H9 (cell line): ENCODE measurements at regions not wholly inside any gene's neighbourhood (a gene's known extent, or its start where the extent isn't known, plus 50 kb on each side); places are given as distances from the start of the nearest gene placed in this dataset.

Experiments used
- DNase-seq: peaks from one replicate; pipeline ENCODE4 v3.0.0-alpha.2; 2017
- H2AFZ ChIP-seq: one replicate; pipeline ENCODE4 v1.6.1; 2013; ENCODE audit warnings: mild to moderate bottlenecking, low read length, control low read depth, moderate library complexity
- H2AK5ac ChIP-seq: 2 replicates; pipeline ENCODE4 v1.6.1; 2013; ENCODE audit warnings: low read length, control low read depth, mixed read lengths; ENCODE audit not compliant: insufficient read length
- H2BK120ac ChIP-seq: one replicate; pipeline ENCODE4 v1.6.1; 2013; ENCODE audit warnings: low read depth, mild to moderate bottlenecking, low read length, control low read depth, inconsistent platforms; ENCODE audit not compliant: poor library complexity, severe bottlenecking
- H2BK12ac ChIP-seq: 2 replicates; pipeline ENCODE4 v1.6.1; 2013; ENCODE audit warnings: low read length, control low read depth, mixed read lengths, low read depth; ENCODE audit not compliant: insufficient read length
- H2BK15ac ChIP-seq: 2 replicates; pipeline ENCODE4 v1.6.1; 2013; ENCODE audit warnings: low read depth, low read length, control low read depth
- H2BK20ac ChIP-seq: one replicate; pipeline ENCODE4 v1.6.1; 2013; ENCODE audit warnings: low read depth, mild to moderate bottlenecking, low read length, control low read depth, inconsistent platforms; ENCODE audit not compliant: poor library complexity, severe bottlenecking
- H2BK5ac ChIP-seq: 2 replicates; pipeline ENCODE4 v1.6.1; 2013; ENCODE audit warnings: low read length, control low read depth, mixed read lengths; ENCODE audit not compliant: insufficient read length
- H3K14ac ChIP-seq: 2 replicates; pipeline ENCODE4 v1.6.1; 2013; ENCODE audit warnings: low read length, control low read depth; ENCODE audit not compliant: insufficient read depth
- H3K18ac ChIP-seq: 2 replicates; pipeline ENCODE4 v1.6.1; 2013; ENCODE audit warnings: low read depth, mild to moderate bottlenecking, mixed read lengths, low read length, control low read depth; ENCODE audit not compliant: insufficient read length
- H3K23ac ChIP-seq: 2 replicates; pipeline ENCODE4 v1.6.1; 2013; ENCODE audit warnings: low read length, control low read depth, mixed read lengths, low read depth; ENCODE audit not compliant: insufficient read length
- H3K23me2 ChIP-seq: 2 replicates; pipeline ENCODE4 v1.6.1; 2013; ENCODE audit warnings: low read depth, mild to moderate bottlenecking, mixed read lengths, low read length, control low read depth; ENCODE audit not compliant: insufficient read length, poor library complexity, severe bottlenecking
- H3K27ac ChIP-seq: 2 replicates; pipeline ENCODE4 v1.5.1; 2013; ENCODE audit warnings: low read length, control low read depth, mixed read lengths, low read depth; ENCODE audit not compliant: insufficient read length
- H3K27me3 ChIP-seq: 2 replicates; pipeline ENCODE4 v1.6.1; 2013; ENCODE audit warnings: low read length, control low read depth, inconsistent platforms; ENCODE audit not compliant: insufficient read depth
- H3K4ac ChIP-seq: 2 replicates; pipeline ENCODE4 v1.6.1; 2013; ENCODE audit warnings: low read depth, mild to moderate bottlenecking, control low read depth, inconsistent platforms, low read length, moderate library complexity
- H3K4me1 ChIP-seq: 2 replicates; pipeline ENCODE4 v1.6.1; 2013; ENCODE audit warnings: low read length, control low read depth, inconsistent platforms; ENCODE audit not compliant: insufficient read depth
- H3K4me2 ChIP-seq: 2 replicates; pipeline ENCODE4 v1.6.1; 2013; ENCODE audit warnings: low read length, control low read depth, mixed read lengths; ENCODE audit not compliant: insufficient read length, insufficient read depth
- H3K56ac ChIP-seq: 2 replicates; pipeline ENCODE4 v1.6.1; 2013; ENCODE audit warnings: low read depth, mild to moderate bottlenecking, mixed read lengths, low read length, control low read depth; ENCODE audit not compliant: insufficient read length
- H3K79me1 ChIP-seq: 2 replicates; pipeline ENCODE4 v1.6.1; 2013; ENCODE audit warnings: low read depth, mild to moderate bottlenecking, moderate library complexity, low read length, control low read depth, inconsistent platforms; ENCODE audit not compliant: insufficient read depth, poor library complexity, severe bottlenecking
- H3K79me2 ChIP-seq: 2 replicates; pipeline ENCODE4 v1.6.1; 2013; ENCODE audit warnings: low read length, control low read depth, inconsistent platforms; ENCODE audit not compliant: insufficient read depth
- H3K9ac ChIP-seq: 2 replicates; pipeline ENCODE4 v1.6.1; 2013; ENCODE audit warnings: low read length, control low read depth, mixed read lengths; ENCODE audit not compliant: insufficient read length; ENCODE audit errors: extremely low read depth
- H3K9me3 ChIP-seq: one replicate; pipeline ENCODE4 v1.6.1; 2013; ENCODE audit warnings: low read depth, low read length, inconsistent platforms; ENCODE audit not compliant: control insufficient read depth
- H3T11ph ChIP-seq: one replicate; pipeline ENCODE4 v1.6.1; 2013; ENCODE audit warnings: mild to moderate bottlenecking, low read length, control low read depth, inconsistent platforms
- H4K20me1 ChIP-seq: one replicate; pipeline ENCODE4 v1.6.1; 2013; ENCODE audit not compliant: control insufficient read depth, insufficient read length, insufficient read depth
- H4K5ac ChIP-seq: 2 replicates; pipeline ENCODE4 v1.6.1; 2013; ENCODE audit warnings: low read depth, mild to moderate bottlenecking, mixed read lengths, low read length, control low read depth; ENCODE audit not compliant: insufficient read length
- H4K8ac ChIP-seq: replicated peaks from 2 replicates; pipeline ENCODE4 v1.6.1; 2013; ENCODE audit warnings: low read length, control low read depth, mixed read lengths, low read depth; ENCODE audit not compliant: insufficient read length
- H4K91ac ChIP-seq: 2 replicates; pipeline ENCODE4 v1.6.1; 2013; ENCODE audit warnings: low read depth, mild to moderate bottlenecking, moderate library complexity, mixed read lengths, low read length, control low read depth; ENCODE audit not compliant: insufficient read length
- H3K27ac Mint-ChIP-seq, 3 experiments: 2 replicates in 2 of 3; 3 replicates in 1 of 3; pipeline ENCODE4 v1.8.0; 2020 to 2021; ENCODE audit warnings: mixed read lengths in 3 of 3, mild to moderate bottlenecking in 1 of 3, moderate library complexity in 1 of 3
- H3K27me3 Mint-ChIP-seq: 2 replicates; pipeline ENCODE4 v1.8.0; 2021; ENCODE audit warnings: low read depth, mild to moderate bottlenecking, moderate library complexity, mixed read lengths
- H3K36me3 Mint-ChIP-seq, 3 experiments: 2 replicates in 2 of 3; 3 replicates in 1 of 3; pipeline ENCODE4 v1.8.0; 2020 to 2021; ENCODE audit warnings: low read depth in 3 of 3, mixed read lengths in 3 of 3; ENCODE audit not compliant: insufficient read depth in 1 of 3
- H3K4me1 Mint-ChIP-seq, 2 experiments: 2 replicates each; pipeline ENCODE4 v1.8.0; 2020; ENCODE audit warnings: mixed read lengths in 2 of 2
- H3K4me3 Mint-ChIP-seq, 2 experiments: 2 replicates in 1 of 2; 3 replicates in 1 of 2; pipeline ENCODE4 v1.8.0; 2020 to 2021; ENCODE audit warnings: mild to moderate bottlenecking in 2 of 2, mixed read lengths in 2 of 2, moderate library complexity in 1 of 2
- H3K9me3 Mint-ChIP-seq, 2 experiments: 2 replicates in 1 of 2; 3 replicates in 1 of 2; pipeline ENCODE4 v1.8.0; 2020; ENCODE audit warnings: mild to moderate bottlenecking in 2 of 2, mixed read lengths in 2 of 2, moderate library complexity in 1 of 2
- CTCF ChIP-seq: fragments of 200-600 bp; sonication (generic); conservative IDR thresholded peaks from 3 replicates; pipeline ENCODE4 v1.8.0; 2021; ENCODE audit warnings: antibody characterized with exemption, mild to moderate bottlenecking
- WGBS: extraction: QIAGEN DNeasy Blood & Tissue Kit; methylation state at CpG from one replicate; pipeline ENCODE4 v1.1.7; 2013; ENCODE audit warnings: missing lambda C conversion rate, low lambda C conversion rate, mixed read lengths; ENCODE audit not compliant: insufficient read length; ENCODE audit errors: extremely low coverage; 5-methylcytosine and 5-hydroxymethylcytosine counted together

DNA sequence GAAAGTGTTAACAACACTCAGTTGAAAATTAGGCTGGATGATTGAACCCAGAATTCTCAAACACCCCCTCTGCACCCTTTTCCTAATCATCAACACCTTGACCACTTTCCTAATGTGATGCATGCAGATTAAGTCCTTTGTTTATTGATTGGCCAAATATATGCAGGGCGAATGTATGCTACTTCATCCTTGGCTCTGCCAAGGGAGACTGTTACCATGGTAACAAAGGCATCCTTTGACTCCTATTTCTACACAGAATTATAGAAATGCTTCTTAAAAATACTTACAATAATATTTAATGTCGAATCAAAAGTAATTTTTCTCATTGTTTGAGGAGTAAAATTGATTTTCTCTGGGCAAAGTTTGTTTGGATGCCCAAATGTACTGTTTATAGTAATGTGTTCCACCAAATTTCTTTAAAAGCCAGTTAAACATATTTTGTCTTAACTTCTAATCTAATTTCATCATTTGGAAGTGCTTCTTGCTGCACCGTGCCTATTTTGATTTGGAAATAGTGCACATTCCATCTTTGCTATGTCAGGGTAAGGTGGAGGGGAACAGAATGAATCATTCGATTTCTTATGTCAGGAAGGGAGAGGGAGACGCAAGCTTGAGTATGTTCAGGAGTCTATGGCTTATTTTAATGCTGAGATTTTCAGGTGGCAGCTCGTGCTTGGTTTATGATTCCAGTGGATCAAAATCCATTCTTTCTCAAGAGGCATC, 1384.3 kb upstream of the WWC1 start:
- no peaks in the 10 kb centered on the region for H3K4me1 ChIP-seq
- Mint-ChIP-seq H3K9me3 (no peaks in the 10 kb centered on the region), H3K27me3 (no peaks in the 10 kb centered on the region), H3K27ac (no peak overlapping the region), H3K4me3 (no peak overlapping the region), H3K36me3 (no peaks in the 10 kb centered on the region), H3K4me1 (peaks cover 0 to 4% of the 10 kb centered on the region in 2 experiments; a peak in 3 of 4 replicates)
- H2AK5ac ChIP-seq, result no peak overlapping the region
- H2BK12ac ChIP-seq, result no peak overlapping the region
- H3K56ac ChIP-seq, result no peak overlapping the region
- H2BK120ac ChIP-seq, result no peak overlapping the region
- no peak for DNase-seq
- no peak overlapping the region for H2BK20ac ChIP-seq
- H3K18ac ChIP-seq, result no peak overlapping the region
- no peak overlapping the region for H4K5ac ChIP-seq
- no peaks in the 10 kb centered on the region for H3K23me2 ChIP-seq
- no peak overlapping the region for H3K14ac ChIP-seq
- no peak overlapping the region for H3K27ac ChIP-seq
- H2BK15ac ChIP-seq, result no peak overlapping the region
- no peak overlapping the region for H3K4me2 ChIP-seq
- H4K8ac ChIP-seq, result no peak overlapping the region
- H3K9ac ChIP-seq, result no peak overlapping the region
- no peaks in the 10 kb centered on the region for H3K79me1 ChIP-seq
- H3T11ph ChIP-seq, result no peak overlapping the region
- H3K9me3 ChIP-seq, result no peaks in the 10 kb centered on the region
- H3K79me2 ChIP-seq, result no peaks in the 10 kb centered on the region
- no peak for TF ChIP-seq CTCF
- H4K91ac ChIP-seq, result no peak overlapping the region
- H3K23ac ChIP-seq, result no peak overlapping the region
- H3K4ac ChIP-seq, result no peak overlapping the region
- no peak overlapping the region for H2BK5ac ChIP-seq
- no peak overlapping the region for H2AFZ ChIP-seq
- H4K20me1 ChIP-seq, result no peaks in the 10 kb centered on the region
- no CpG with 5 or more reads among the region's 6 CpGs for WGBS
- no peaks in the 10 kb centered on the region for H3K27me3 ChIP-seq
